Upper lobe of right lung (tissue), 1 donor: ENCODE measurements at regions not wholly inside any gene's neighbourhood (a gene's known extent, or its start where the extent isn't known, plus 50 kb on each side); places are given as distances from the start of the nearest gene placed in this dataset.

ENCODE experiments used
- ATAC-seq: fragments of 200-7000 bp; cut with Tn5 transposase; one replicate; pipeline ENCODE4 v1.9.1; 2020; ENCODE audit warnings: mild to moderate bottlenecking, moderate library complexity
- DNase-seq: peaks from one replicate; pipeline ENCODE4 v3.0.0-alpha.2; 2020
- H3K27ac ChIP-seq: fragments of 200-600 bp; one replicate; pipeline ENCODE4 v1.8.0; 2022
- H3K27me3 ChIP-seq: fragments of 200-600 bp; one replicate; pipeline ENCODE4 v1.8.0; 2022; ENCODE audit warnings: mild to moderate bottlenecking
- H3K36me3 ChIP-seq: fragments of 200-600 bp; one replicate; pipeline ENCODE4 v1.8.0; 2022
- H3K4me1 ChIP-seq: fragments of 200-600 bp; one replicate; pipeline ENCODE4 v1.8.0; 2022
- H3K4me3 ChIP-seq: fragments of 200-600 bp; one replicate; pipeline ENCODE4 v1.8.0; 2022; ENCODE audit warnings: mild to moderate bottlenecking
- H3K9me3 ChIP-seq: fragments of 200-600 bp; one replicate; pipeline ENCODE4 v1.8.0; 2022
- intact Hi-C: fragments of 100-400 bp; cut with DNase I; formaldehyde crosslinking; loops from one replicate; pipeline ENCODE4 v1.11.0; 2022
- TF ChIP-seq, protein P1 (sequence below): fragments of 200-600 bp; IDR thresholded peaks from one replicate; pipeline ENCODE4 v1.8.0; 2022; ENCODE audit warnings: antibody characterized with exemption
- donor health status: DM: no; HTN: yes; CAD: no; lungs with severe emphysema.

DNA sequence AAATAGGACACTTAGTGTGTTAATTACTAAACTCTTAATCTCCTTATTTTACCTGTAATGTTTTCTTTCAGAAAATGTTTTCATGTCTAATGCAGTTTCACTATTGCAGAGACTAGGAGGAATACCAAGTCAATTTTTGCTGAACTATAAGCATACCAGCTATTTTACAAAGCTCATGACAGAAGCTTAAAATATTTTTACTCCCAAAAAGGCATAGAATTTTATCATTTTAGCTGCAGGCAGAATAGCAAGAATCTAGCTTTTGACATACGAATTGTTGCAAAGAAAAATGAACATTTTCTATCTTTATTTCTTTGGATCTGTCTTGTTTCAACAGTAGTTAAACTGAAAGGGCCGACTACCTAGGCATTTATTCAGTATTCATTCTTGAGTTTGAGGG is 366.9 kb downstream of the FAT3 start:
- H3K4me1 ChIP-seq = no peaks in the 10 kb centered on the region
- DNase-seq (no peak), ATAC-seq (no peak)
- TF ChIP-seq, protein P1, sequence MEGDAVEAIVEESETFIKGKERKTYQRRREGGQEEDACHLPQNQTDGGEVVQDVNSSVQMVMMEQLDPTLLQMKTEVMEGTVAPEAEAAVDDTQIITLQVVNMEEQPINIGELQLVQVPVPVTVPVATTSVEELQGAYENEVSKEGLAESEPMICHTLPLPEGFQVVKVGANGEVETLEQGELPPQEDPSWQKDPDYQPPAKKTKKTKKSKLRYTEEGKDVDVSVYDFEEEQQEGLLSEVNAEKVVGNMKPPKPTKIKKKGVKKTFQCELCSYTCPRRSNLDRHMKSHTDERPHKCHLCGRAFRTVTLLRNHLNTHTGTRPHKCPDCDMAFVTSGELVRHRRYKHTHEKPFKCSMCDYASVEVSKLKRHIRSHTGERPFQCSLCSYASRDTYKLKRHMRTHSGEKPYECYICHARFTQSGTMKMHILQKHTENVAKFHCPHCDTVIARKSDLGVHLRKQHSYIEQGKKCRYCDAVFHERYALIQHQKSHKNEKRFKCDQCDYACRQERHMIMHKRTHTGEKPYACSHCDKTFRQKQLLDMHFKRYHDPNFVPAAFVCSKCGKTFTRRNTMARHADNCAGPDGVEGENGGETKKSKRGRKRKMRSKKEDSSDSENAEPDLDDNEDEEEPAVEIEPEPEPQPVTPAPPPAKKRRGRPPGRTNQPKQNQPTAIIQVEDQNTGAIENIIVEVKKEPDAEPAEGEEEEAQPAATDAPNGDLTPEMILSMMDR = no peak
- H3K27me3 ChIP-seq = no peaks in the 10 kb centered on the region
- no peaks in the 10 kb centered on the region for H3K9me3 ChIP-seq
- H3K27ac ChIP-seq = no peak overlapping the region
- no peaks in the 10 kb centered on the region for H3K36me3 ChIP-seq
- H3K4me3 ChIP-seq = no peak overlapping the region
- intact Hi-C loops = no loop called here

DNA sequence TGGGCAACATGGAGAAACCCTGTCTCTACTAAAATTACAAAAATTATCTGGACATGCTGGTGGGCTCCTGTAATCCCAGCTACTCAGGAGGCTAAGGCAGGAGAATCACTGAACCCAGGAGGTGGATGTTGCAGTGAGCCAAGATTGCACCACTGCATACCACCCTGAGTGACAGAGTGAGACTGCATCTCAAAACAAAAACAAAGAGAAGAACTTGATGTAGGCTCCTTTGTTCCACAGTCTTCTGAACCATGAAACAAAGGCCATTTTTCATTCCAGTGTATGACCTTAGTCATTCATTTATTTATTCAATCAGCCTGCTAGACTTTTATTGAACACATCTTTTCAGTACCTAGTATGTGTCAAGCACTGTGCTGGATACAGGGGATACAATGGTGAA is 369.6 kb downstream of the FAT3 start:
- Histone ChIP-seq H3K9me3 (no peaks in the 10 kb centered on the region), H3K36me3 (no peaks in the 10 kb centered on the region), H3K4me1 (no peaks in the 10 kb centered on the region), H3K27me3 (no peaks in the 10 kb centered on the region), H3K4me3 (no peak overlapping the region), H3K27ac (no peak overlapping the region)
- no peak for ATAC-seq
- TF ChIP-seq, protein P1 = no peak
- DNase-seq = no peak
- intact Hi-C loops = no loop called here

DNA sequence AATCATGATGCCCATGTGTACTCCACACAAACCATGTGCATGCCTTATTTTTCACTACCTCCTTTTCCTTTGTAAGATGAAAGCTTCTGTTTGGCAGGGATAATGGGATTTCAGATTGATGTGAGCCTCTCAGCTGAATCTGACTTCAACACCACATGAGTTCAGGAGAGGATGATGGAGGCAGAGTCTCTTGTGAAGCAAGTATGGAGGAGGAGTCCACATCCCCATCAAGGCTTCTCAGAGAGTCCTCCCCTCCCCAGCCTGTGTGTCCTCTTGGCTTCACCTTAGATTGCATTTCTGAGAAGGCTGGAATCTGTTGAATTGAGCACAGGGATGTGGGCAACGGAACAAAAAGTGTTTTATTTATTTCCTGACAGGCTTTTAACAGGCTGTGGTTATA is 370.4 kb downstream of the FAT3 start:
- Histone ChIP-seq H3K27ac (no peak overlapping the region), H3K9me3 (no peaks in the 10 kb centered on the region), H3K4me3 (no peak overlapping the region), H3K36me3 (no peaks in the 10 kb centered on the region), H3K4me1 (no peaks in the 10 kb centered on the region), H3K27me3 (no peaks in the 10 kb centered on the region)
- intact Hi-C loops = no loop called here
- no peak for DNase-seq
- no peak for ATAC-seq
- TF ChIP-seq, protein P1 = no peak

DNA sequence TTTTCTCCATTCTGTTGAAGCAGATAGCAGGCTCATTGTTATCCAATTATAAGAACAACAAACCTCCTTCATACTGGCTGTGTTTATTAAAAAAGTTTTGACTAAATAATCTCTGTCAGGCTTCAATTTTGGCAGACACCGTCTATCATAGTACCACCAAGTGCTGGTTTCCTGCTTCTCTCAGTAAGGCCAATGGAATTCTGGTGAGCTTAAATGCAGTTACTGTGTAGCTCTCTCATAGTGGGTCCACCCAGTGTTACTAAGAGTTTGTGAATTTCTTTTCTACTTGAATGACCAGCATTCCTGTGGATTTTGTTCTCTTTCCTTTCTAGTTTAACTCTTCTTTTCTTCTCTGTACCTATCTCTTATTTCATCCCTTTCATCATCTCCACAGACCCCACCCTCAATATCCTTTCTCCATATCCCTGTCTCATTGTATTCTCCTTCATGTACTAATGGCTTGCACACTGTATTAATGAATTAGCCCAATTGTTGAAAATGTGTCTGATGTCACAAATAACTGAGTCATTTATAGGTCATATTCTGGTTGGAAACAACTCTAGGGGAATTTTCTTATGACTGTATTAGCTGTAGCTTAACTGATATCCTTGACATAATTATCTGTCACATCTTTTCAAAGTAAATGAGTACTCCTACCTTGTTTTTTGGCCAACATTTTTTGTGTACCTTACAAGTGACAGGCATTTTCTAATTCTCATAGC is 372.1 kb downstream of the FAT3 start:
- ATAC-seq (no peak), DNase-seq (no peak)
- H3K36me3 ChIP-seq = no peaks in the 10 kb centered on the region
- TF ChIP-seq, protein P1 = no peak
- H3K9me3 ChIP-seq = no peaks in the 10 kb centered on the region
- H3K27ac ChIP-seq = no peak overlapping the region
- H3K4me1 ChIP-seq = no peaks in the 10 kb centered on the region
- intact Hi-C loops = no loop called here
- no peaks in the 10 kb centered on the region for H3K27me3 ChIP-seq
- H3K4me3 ChIP-seq = no peak overlapping the region

DNA sequence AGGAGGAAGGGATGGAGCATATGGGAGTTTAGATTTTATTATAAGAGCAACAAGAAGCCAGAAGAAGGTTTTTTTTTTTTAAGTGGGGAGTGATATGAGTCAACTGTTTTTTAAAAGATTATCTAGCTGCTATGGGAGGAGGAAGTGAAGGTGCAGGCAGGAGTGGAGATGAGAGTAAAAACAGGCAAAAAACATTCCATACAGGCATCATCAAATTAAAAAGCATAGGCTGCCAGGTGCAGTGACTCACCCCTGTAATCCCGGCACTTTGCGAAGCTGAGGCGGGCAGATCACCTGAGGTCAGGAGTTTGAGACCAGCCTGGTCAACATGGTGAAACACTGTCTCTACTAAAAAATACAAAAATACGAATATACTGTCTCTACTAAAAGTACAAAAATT is 368.4 kb upstream of the MTNR1B start:
- ATAC-seq (no peak), DNase-seq (no peak)
- no peaks in the 10 kb centered on the region for H3K36me3 ChIP-seq
- TF ChIP-seq, protein P1 = no peak
- no peak overlapping the region for H3K4me3 ChIP-seq
- no peaks in the 10 kb centered on the region for H3K9me3 ChIP-seq
- intact Hi-C loops = no loop called here
- no peaks in the 10 kb centered on the region for H3K4me1 ChIP-seq
- no peak overlapping the region for H3K27ac ChIP-seq
- no peaks in the 10 kb centered on the region for H3K27me3 ChIP-seq

DNA sequence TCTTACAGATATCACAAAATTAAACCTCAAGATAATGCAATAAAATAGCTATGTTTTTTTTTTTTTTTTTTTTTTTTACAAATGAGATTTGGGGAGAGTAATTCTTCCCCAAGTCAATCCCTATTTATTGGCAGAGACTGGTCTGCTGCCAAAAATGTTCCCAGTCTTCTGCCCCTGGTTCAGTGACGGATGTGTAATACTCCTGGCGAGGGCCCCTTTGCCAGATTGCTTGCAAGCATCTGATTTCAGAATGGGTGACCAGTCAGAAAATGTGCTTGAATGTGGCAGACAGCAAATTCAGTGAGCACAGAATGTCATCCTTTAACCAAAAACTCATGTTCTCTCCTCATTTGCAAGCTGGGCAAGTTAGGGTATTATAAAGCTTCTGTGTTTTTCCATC is 363.8 kb upstream of the MTNR1B start:
- ATAC-seq (no peak), DNase-seq (no peak)
- TF ChIP-seq, protein P1 = no peak
- Histone ChIP-seq H3K27me3 (no peaks in the 10 kb centered on the region), H3K36me3 (no peaks in the 10 kb centered on the region), H3K9me3 (no peaks in the 10 kb centered on the region), H3K4me1 (no peaks in the 10 kb centered on the region), H3K4me3 (no peak overlapping the region), H3K27ac (no peak overlapping the region)
- intact Hi-C loops = no loop called here
